K562 (cell line): ENCODE measurements at regions not wholly inside any gene's neighbourhood (a gene's known extent, or its start where the extent isn't known, plus 50 kb on each side); places are given as distances from the start of the nearest gene placed in this dataset.

Source experiments
- ATAC-seq: fragments of 200-7000 bp; cut with Tn5 transposase; 3 replicates; pipeline ENCODE4 v1.9.1; 2020; ENCODE audit warnings: moderate library complexity
- BruUV-seq: library from RNA; stranded (reverse); fragments of 400-500 nt; replicated peaks from 2 replicates; lab custom pipeline; 2021; lab: Mats Ljungman, UMichigan
- CTCF ChIA-PET: fragments of 300-600 bp; formaldehyde crosslinking; extraction: SDS; loops from one replicate; lab custom pipeline; 2021; ENCODE audit warnings: low intra/inter-chr PET ratio; lab: Yijun Ruan, JAX
- POLR2A ChIA-PET: fragments of 300-600, 350-650 bp; sonication (Branson Sonifier 250); formaldehyde crosslinking; extraction: SDS; loops from one replicate; lab custom pipeline; 2021; ENCODE audit warnings: antibody characterized with exemption, inconsistent platforms; lab: Yijun Ruan, JAX
- DNase-seq, 4 experiments: peaks; one replicate each; pipeline versions ENCODE4 v3.0.0 to v3.0.0-alpha.2; 2011 to 2018; ENCODE audit warnings: low spot score in 3 of 4, mixed read lengths in 3 of 4; ENCODE audit errors: extremely low read depth in 1 of 4
- FAIRE-seq: peaks from 2 replicates; lab custom pipeline; 2011; peaks lifted over from hg19 to GRCh38; lab: Jason Lieb, UNC
- H2AFZ ChIP-seq: 2 replicates; pipeline ENCODE4 v1.6.0; 2011; ENCODE audit warnings: low read depth, low read length, control low read depth, inconsistent platforms
- H3K27ac ChIP-seq: fragments of 200-600 bp; 3 replicates; pipeline ENCODE4 v1.8.0; 2011; ENCODE audit warnings: low read depth, mild to moderate bottlenecking, control low read depth, inconsistent platforms, low read length, moderate library complexity, mixed read lengths; ENCODE audit errors: extremely low read depth
- H3K27me3 ChIP-seq, 2 experiments: fragments of 300-600 bp in 1 of 2; 2 replicates in 1 of 2; 3 replicates in 1 of 2; pipeline versions ENCODE4 v1.6.0 to v1.8.0; 2011; ENCODE audit warnings: inconsistent platforms in 2 of 2, low read length in 2 of 2, mild to moderate bottlenecking in 1 of 2, mixed read lengths in 1 of 2, moderate library complexity in 1 of 2; ENCODE audit not compliant: control insufficient read depth in 2 of 2, insufficient read depth in 2 of 2
- H3K36me3 ChIP-seq: fragments of 300-600 bp; 3 replicates; pipeline ENCODE4 v1.8.0; 2011; ENCODE audit warnings: mild to moderate bottlenecking, low read length, inconsistent platforms; ENCODE audit not compliant: control insufficient read depth, insufficient read depth
- H3K4me1 ChIP-seq, 2 experiments: fragments of 200-600 bp in 1 of 2; replicated peaks in 1 of 2; 2 replicates in 1 of 2; 3 replicates in 1 of 2; pipeline versions ENCODE4 v1.5.1 to v1.8.0; 2011; ENCODE audit warnings: inconsistent platforms in 2 of 2, low read length in 2 of 2, mild to moderate bottlenecking in 1 of 2, mixed read lengths in 1 of 2, moderate library complexity in 1 of 2; ENCODE audit not compliant: control insufficient read depth in 2 of 2, insufficient read depth in 2 of 2
- H3K4me2 ChIP-seq: 2 replicates; pipeline ENCODE4 v1.6.1; 2011; ENCODE audit warnings: low read length, control low read depth, inconsistent platforms, mixed read lengths; ENCODE audit not compliant: insufficient read depth
- H3K4me3 ChIP-seq: fragments of 200-600 bp; sonication (generic), shearing (Covaris generic); 2 replicates; pipeline ENCODE4 v1.5.1; 2016; ENCODE audit warnings: control low read depth, inconsistent platforms
- H3K79me2 ChIP-seq: fragments of 200-600 bp; 3 replicates; pipeline ENCODE4 v1.8.0; 2011; ENCODE audit warnings: low read length, inconsistent platforms; ENCODE audit not compliant: control insufficient read depth, insufficient read depth
- H3K9ac ChIP-seq, 2 experiments: 2 replicates each; pipeline versions ENCODE4 v1.6.0 to v1.6.1; 2011; ENCODE audit warnings: low read depth in 2 of 2, low read length in 2 of 2, control low read depth in 1 of 2, inconsistent platforms in 1 of 2, mild to moderate bottlenecking in 1 of 2, mixed read lengths in 1 of 2; ENCODE audit not compliant: insufficient read depth in 1 of 2
- H3K9me1 ChIP-seq: one replicate; pipeline ENCODE4 v1.6.0; 2011; ENCODE audit warnings: inconsistent platforms, mild to moderate bottlenecking, low read length, moderate library complexity; ENCODE audit not compliant: control insufficient read depth, insufficient read depth
- H3K9me3 ChIP-seq: replicated peaks from 2 replicates; pipeline ENCODE4 v1.5.1; 2011; ENCODE audit warnings: low read depth, low read length, inconsistent platforms; ENCODE audit not compliant: control insufficient read depth, insufficient read depth
- H4K20me1 ChIP-seq: replicated peaks from 2 replicates; pipeline ENCODE4 v1.6.1; 2011; ENCODE audit warnings: low read length, inconsistent platforms, mixed read lengths; ENCODE audit not compliant: control insufficient read depth, insufficient read depth
- HNRNPUL1 ChIP-seq: fragments of 200-400 bp; formaldehyde crosslinking; IDR thresholded peaks from 2 replicates; pipeline ENCODE4 v1.6.1; 2017; ENCODE audit warnings: low read length
- MED1 ChIP-seq: sonication (generic); formaldehyde crosslinking; IDR thresholded peaks from 2 replicates; pipeline ENCODE4 v1.8.1; 2023; ENCODE audit warnings: missing genetic modification reagents, borderline replicate concordance
- NCOR1 ChIP-seq: fragments of 450-650 bp; IDR thresholded peaks from 2 replicates; pipeline ENCODE4 v1.6.1; 2016; ENCODE audit warnings: mild to moderate bottlenecking, moderate library complexity
- NR2C2 ChIP-seq, 2 experiments: fragments of 200-800 bp in 1 of 2; sonication (Bioruptor generic) in 1 of 2; sonication (generic) in 1 of 2; formaldehyde crosslinking in 1 of 2; IDR thresholded peaks; 2 replicates each; pipeline versions ENCODE4 v1.6.1 to v1.8.0; 2016 to 2022; ENCODE audit warnings: mild to moderate bottlenecking in 1 of 2, missing compliant biosample characterization in 1 of 2, missing genetic modification characterization in 1 of 2, missing genetic modification reagents in 1 of 2
- RB1 ChIP-seq: fragments of 450-650 bp; IDR thresholded peaks from 2 replicates; pipeline ENCODE4 v1.6.1; 2017; ENCODE audit warnings: low read depth, mild to moderate bottlenecking
- SMAD1 ChIP-seq: fragments of 150-350 bp; IDR thresholded peaks from 2 replicates; pipeline ENCODE4 v1.6.1; 2014; ENCODE audit warnings: low read length, low read depth; ENCODE audit not compliant: partially characterized antibody
- TBP ChIP-seq: optimal IDR thresholded peaks from 2 replicates; pipeline ENCODE3; 2011; ENCODE audit warnings: low read depth, low read length, improper control_type of control experiment
- ZC3H4 ChIP-seq: sonication (generic); formaldehyde crosslinking; IDR thresholded peaks from 2 replicates; pipeline ENCODE4 v1.9.0; 2021; ENCODE audit warnings: missing genetic modification reagents, borderline replicate concordance
- ZFX ChIP-seq: sonication (generic); formaldehyde crosslinking; IDR thresholded peaks from 2 replicates; pipeline ENCODE4 v1.8.0; 2022; ENCODE audit warnings: mild to moderate bottlenecking, missing genetic modification reagents, moderate library complexity
- WGBS: fragments of 100-300 bp; shearing (Covaris generic); methylation state at CpG from one replicate; pipeline ENCODE4 v1.1.6; 2016; ENCODE audit warnings: low coverage, mixed read lengths; ENCODE audit not compliant: insufficient coverage; ENCODE audit errors: missing lambda C conversion rate; 5-methylcytosine and 5-hydroxymethylcytosine counted together
- in situ Hi-C: fragments of 300-500 bp; cut with MboI; formaldehyde crosslinking; loops from 4 replicates; pipeline ENCODE4 v1.15.0; 2018; ENCODE audit warnings: inconsistent platforms, mixed read lengths
- intact Hi-C: fragments of 100-400 bp; cut with micrococcal nuclease; formaldehyde crosslinking; loops from 2 replicates; pipeline ENCODE4 v1.14.2; 2022
- TF ChIP-seq, protein P1 (sequence below): fragments of 450-650 bp; formaldehyde crosslinking; IDR thresholded peaks from 2 replicates; pipeline ENCODE4 v1.4.0; 2022; ENCODE audit warnings: mild to moderate bottlenecking, moderate library complexity
- TF ChIP-seq, protein P2 (sequence below): sonication (generic); formaldehyde crosslinking; IDR thresholded peaks from 2 replicates; pipeline ENCODE4 v1.8.0; 2022; ENCODE audit warnings: mild to moderate bottlenecking, missing genetic modification reagents
- TF ChIP-seq, protein P3 (sequence below): fragments of 250-450 bp; sonication (Bioruptor Pico); IDR thresholded peaks from 2 replicates; pipeline ENCODE4 v1.4.0; 2020; ENCODE audit warnings: borderline replicate concordance

DNA sequence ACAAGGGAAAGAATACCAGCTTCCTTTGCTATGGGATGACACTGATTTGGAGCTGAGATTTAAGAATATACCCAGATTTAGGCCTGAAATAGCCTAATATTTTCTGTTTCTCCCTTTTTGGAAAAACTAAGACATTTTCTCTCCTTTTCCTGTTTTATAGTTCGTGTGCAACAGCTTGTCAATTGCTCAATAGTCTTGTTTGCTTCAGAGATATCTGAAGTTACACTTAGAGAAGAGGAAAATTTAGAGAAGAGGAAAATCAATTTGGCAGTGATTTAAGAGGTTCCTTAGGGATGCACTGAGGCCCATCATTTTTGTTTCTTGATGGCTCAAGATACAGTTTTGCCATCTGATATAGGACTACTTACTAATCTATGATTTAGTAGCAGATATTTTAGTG lies 398.6 kb downstream of the RFPL4B start (continued):
- TF ChIP-seq NR2C2 (CRISPR knock-in tag; IDR thresholded peaks at IDR 0.05) (no peak), NR2C2 (tag; IDR thresholded peaks at IDR 0.05) (no peak), ZFX (CRISPR knock-in tag) (no peak), NCOR1 (no peak)
- TF ChIP-seq, protein P1, sequence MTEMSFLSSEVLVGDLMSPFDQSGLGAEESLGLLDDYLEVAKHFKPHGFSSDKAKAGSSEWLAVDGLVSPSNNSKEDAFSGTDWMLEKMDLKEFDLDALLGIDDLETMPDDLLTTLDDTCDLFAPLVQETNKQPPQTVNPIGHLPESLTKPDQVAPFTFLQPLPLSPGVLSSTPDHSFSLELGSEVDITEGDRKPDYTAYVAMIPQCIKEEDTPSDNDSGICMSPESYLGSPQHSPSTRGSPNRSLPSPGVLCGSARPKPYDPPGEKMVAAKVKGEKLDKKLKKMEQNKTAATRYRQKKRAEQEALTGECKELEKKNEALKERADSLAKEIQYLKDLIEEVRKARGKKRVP (CRISPR knock-in tag) = no peak
- TF ChIP-seq, all 486 proteins: peak for 0

DNA sequence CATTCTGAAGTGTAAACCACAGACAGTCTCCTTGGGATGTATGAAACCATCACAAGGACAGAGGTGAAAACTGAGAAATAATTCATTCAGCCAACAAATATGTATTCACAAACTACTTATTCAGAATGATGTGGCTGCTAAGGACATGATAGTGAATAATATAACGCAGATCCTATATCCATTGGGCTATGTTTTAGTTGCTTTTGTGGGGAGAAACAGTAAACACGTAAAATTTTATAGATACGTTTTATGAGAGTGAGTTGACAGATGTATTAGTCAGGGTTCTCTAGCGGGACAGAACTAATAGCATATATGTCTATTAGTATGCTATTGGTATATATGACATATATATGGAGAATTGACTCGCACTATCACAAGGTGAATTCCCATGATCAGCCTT lies 402.5 kb downstream of the RFPL4B start:
- H4K20me1 ChIP-seq = no peaks in the 10 kb centered on the region
- H3K4me3 ChIP-seq = no peak overlapping the region
- no TSS peak for BruUV-seq
- H3K36me3 ChIP-seq = no peaks in the 10 kb centered on the region
- ATAC-seq (no peak), FAIRE-seq (no peak), DNase-seq (no peak)
- TF ChIP-seq ZC3H4 (CRISPR knock-in tag) (no peak), TBP (no peak), MED1 (no peak), SMAD1 (no peak), RB1 (no peak), HNRNPUL1 (no peak)
- TF ChIP-seq, protein P2, sequence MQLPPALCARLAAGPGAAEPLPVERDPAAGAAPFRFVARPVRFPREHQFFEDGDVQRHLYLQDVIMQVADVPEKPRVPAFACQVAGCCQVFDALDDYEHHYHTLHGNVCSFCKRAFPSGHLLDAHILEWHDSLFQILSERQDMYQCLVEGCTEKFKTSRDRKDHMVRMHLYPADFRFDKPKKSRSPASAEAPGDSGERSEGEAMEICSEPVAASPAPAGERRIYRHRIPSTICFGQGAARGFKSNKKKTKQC (CRISPR knock-in tag) = no peak
- TF ChIP-seq, protein P3, sequence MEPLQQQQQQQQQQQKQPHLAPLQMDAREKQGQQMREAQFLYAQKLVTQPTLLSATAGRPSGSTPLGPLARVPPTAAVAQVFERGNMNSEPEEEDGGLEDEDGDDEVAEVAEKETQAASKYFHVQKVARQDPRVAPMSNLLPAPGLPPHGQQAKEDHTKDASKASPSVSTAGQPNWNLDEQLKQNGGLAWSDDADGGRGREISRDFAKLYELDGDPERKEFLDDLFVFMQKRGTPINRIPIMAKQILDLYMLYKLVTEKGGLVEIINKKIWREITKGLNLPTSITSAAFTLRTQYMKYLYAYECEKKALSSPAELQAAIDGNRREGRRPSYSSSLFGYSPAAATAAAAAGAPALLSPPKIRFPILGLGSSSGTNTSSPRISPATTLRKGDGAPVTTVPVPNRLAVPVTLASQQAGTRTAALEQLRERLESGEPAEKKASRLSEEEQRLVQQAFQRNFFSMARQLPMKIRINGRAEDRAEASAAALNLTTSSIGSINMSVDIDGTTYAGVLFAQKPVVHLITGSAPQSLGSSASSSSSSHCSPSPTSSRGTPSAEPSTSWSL (CRISPR knock-in tag) = no peak
- no peak overlapping the region for H3K9ac ChIP-seq
- in situ Hi-C loops = no loop called here
- H3K9me3 ChIP-seq = no peaks in the 10 kb centered on the region
- CTCF ChIA-PET = no interaction called here
- intact Hi-C loops = no loop called here
- H3K9me1 ChIP-seq = no peaks in the 10 kb centered on the region
- H3K27ac ChIP-seq = no peak overlapping the region
- H3K79me2 ChIP-seq = no peaks in the 10 kb centered on the region
- no peaks in the 10 kb centered on the region for H3K4me1 ChIP-seq
- no peak overlapping the region for H2AFZ ChIP-seq
- H3K4me2 ChIP-seq = no peak overlapping the region
- WGBS = 2% methylated on average over 5 of the region's 5 CpGs
- POLR2A ChIA-PET = interaction anchor here (0.6 kb wide), 1 partner anchor 61 kb away, joined by 3 read pairs; no protein-coding TSS in a partner anchor
- no peaks in the 10 kb centered on the region for H3K27me3 ChIP-seq
